ENCODE measurements at regions not wholly inside any gene's neighbourhood (a gene's known extent, or its start where the extent isn't known, plus 50 kb on each side); places are given as distances from the start of the nearest gene placed in this dataset.

DNA sequence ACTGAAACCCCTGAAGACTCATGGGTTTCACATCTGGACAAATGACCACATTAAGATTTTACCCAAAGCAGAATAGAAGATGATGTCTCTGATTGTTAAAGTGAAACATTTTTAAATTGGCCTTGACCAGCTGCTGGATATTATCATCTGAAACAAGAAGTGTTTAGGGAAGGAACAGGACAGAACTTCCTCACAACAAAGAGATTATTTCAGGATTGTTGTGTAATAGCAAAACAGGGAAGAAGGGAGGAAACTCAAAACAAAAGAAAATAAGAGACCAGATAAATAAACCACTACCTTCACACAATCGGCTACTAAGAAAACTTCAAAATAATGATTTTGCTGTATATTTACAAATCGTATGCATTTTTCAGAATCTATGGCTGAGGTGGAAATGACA, 319.2 kb upstream of the API5 start:
- TF ChIP-seq, protein P1, sequence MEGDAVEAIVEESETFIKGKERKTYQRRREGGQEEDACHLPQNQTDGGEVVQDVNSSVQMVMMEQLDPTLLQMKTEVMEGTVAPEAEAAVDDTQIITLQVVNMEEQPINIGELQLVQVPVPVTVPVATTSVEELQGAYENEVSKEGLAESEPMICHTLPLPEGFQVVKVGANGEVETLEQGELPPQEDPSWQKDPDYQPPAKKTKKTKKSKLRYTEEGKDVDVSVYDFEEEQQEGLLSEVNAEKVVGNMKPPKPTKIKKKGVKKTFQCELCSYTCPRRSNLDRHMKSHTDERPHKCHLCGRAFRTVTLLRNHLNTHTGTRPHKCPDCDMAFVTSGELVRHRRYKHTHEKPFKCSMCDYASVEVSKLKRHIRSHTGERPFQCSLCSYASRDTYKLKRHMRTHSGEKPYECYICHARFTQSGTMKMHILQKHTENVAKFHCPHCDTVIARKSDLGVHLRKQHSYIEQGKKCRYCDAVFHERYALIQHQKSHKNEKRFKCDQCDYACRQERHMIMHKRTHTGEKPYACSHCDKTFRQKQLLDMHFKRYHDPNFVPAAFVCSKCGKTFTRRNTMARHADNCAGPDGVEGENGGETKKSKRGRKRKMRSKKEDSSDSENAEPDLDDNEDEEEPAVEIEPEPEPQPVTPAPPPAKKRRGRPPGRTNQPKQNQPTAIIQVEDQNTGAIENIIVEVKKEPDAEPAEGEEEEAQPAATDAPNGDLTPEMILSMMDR (IDR thresholded peaks at IDR 0.05; ENCODE audit: borderline replicate concordance, extremely low read depth, low read length, poor library complexity, severe bottlenecking): no peak
- TF ChIP-seq EZH2 (IDR thresholded peaks at IDR 0.05; ENCODE audit: borderline replicate concordance, low read depth, low read length, severe bottlenecking): no peak

Measured in DND-41 (cell line).